ENCODE measurements at regions not wholly inside any gene's neighbourhood (a gene's known extent, or its start where the extent isn't known, plus 50 kb on each side); places are given as distances from the start of the nearest gene placed in this dataset.

DNA sequence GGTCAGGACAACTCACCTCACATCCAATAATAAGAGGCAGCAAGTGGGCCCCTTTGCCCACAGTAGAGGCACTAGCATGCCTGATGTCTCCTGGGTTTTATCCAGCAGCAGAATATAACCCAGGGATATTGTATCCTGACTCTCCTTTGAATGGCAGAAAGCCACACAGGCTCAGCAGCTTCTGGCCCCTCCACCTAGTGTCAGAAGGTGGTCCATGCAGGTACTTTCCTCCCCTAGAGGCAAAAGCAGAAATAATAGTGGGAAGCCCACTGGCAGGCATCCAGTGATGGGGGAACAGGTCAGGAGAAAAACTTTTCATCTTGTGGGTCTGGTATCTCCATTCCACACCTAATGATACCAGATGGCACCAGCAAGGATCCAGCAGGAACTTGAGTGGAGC lies 75.5 kb upstream of the IRS4 start:
- no peak for DNase-seq

DNA sequence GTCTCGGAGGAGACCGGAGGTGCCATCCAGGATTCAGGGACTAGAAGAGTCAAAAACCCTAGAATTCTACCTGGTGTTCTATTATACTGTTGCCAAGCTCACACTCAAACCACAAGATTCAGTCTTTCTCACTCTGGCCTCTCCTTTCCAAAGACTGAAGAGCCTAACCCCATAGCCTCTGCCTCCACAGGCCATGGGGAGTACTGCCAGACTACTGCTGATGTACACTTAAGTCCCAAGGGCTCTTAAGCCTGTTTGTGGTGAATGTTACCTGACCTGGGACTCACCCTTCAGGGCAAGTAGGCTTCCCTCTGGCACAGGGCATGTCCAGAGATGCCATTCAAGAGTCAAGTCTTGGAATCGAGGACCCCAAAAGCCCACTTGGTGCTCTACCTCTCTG lies 58.9 kb upstream of the IRS4 start:
- DNase-seq: no peak

All from NCI-H2081 (cell line).